Stomach (tissue), 8 donors: ENCODE measurements at regions not wholly inside any gene's neighbourhood (a gene's known extent, or its start where the extent isn't known, plus 50 kb on each side); places are given as distances from the start of the nearest gene placed in this dataset.

ENCODE experiments used
- DNase-seq, 2 donors: peaks; one replicate each; pipeline versions ENCODE4 v3.0.0 to v3.0.0-alpha.2; 2013 to 2019
- H3K27ac ChIP-seq, 5 donors: fragments of 200-600 bp in 4 of 5; sonication (generic) in 4 of 5; one replicate each; pipeline ENCODE4 v1.5.1; 2013 to 2019; ENCODE audit warnings: mild to moderate bottlenecking in 1 of 5, moderate library complexity in 1 of 5
- H3K27me3 ChIP-seq, 3 donors: fragments of 200-600 bp; sonication (generic); one replicate each; pipeline ENCODE4 v1.5.1; 2017 to 2019; ENCODE audit warnings: mixed run types in 1 of 3
- H3K36me3 ChIP-seq, 4 donors: fragments of 200-600 bp; sonication (generic); 1 replicate in 3 of 4; 2 replicates in 1 of 4; pipeline ENCODE4 v1.5.1; 2016 to 2019
- H3K4me1 ChIP-seq, 4 donors: fragments of 200-600 bp; sonication (generic); one replicate each; pipeline ENCODE4 v1.5.1; 2016 to 2019
- H3K4me3 ChIP-seq, 4 donors: fragments of 200-600 bp; sonication (generic) in 3 of 4; one replicate each; pipeline ENCODE4 v1.5.1; 2016 to 2019; ENCODE audit warnings: mild to moderate bottlenecking in 1 of 4
- H3K9me3 ChIP-seq, 4 donors: fragments of 200-600 bp; sonication (generic); one replicate each; pipeline ENCODE4 v1.5.1; 2016 to 2019
- CTCF ChIP-seq, 7 experiments: fragments of 450-650 bp in 4 of 7; fragments of 200-600 bp in 3 of 7; sonication (generic) in 3 of 7; IDR thresholded peaks; one replicate each; pipeline ENCODE4 v1.5.1; 2016 to 2019; ENCODE audit warnings: antibody characterized with exemption in 7 of 7, control low read depth in 2 of 7, mild to moderate bottlenecking in 1 of 7
- EP300 ChIP-seq: sonication (generic); formaldehyde crosslinking; IDR thresholded peaks from one replicate; pipeline ENCODE4 v1.6.1; 2017; ENCODE audit warnings: antibody characterized with exemption
- POLR2A ChIP-seq, 4 donors: fragments of 450-650 bp; IDR thresholded peaks; one replicate each; pipeline ENCODE4 v1.6.1; 2016; ENCODE audit warnings: antibody characterized with exemption in 4 of 4, control low read depth in 2 of 4, mild to moderate bottlenecking in 1 of 4, moderate library complexity in 1 of 4
- POLR2AphosphoS5 ChIP-seq, 3 donors: sonication (generic); formaldehyde crosslinking; IDR thresholded peaks; one replicate each; pipeline ENCODE4 v1.6.1; 2016; ENCODE audit warnings: antibody characterized with exemption in 3 of 3
- WGBS, 5 donors: extraction: QIAGEN DNeasy Blood & Tissue Kit in 3 of 5; methylation state at CpG; one replicate each; pipeline versions ENCODE4 v1.1.5 to v1.1.7; 2013 to 2018; 5-methylcytosine and 5-hydroxymethylcytosine counted together
- intact Hi-C: fragments of 100-400 bp; cut with DNase I; formaldehyde crosslinking; loops from one replicate; pipeline ENCODE4 v1.15.1; 2023; ENCODE audit warnings: low total_unique reads
- donor health status: healthy with polysubstance abuse.
- donor health status: Bipolar disorder and iron deficiency.
- donor health status: healthy.

DNA sequence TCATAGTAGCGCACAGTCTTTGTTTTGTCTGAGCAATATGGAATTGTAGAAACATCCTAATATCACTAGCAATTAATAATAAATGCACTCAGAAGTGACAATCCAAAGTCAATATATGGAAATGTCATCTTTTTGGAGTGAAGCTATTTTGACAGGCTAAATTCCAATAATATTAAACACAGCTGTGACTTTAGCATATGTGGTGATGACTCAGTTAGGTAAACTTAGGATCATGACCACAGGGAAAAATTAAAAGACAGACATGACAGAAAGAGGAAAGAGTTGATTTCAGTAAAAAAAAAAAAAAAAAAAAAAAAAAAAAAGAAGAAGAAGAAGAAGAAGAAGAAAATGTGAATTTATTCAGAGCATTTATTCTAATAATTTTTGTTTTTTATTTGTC, 1165.7 kb downstream of the NLGN4Y start:
- DNase-seq, result no peak
- no peaks in the 10 kb centered on the region for H3K27me3 ChIP-seq
- intact Hi-C loops, result no loop called here
- H3K4me3 ChIP-seq, result no peak overlapping the region
- H3K27ac ChIP-seq, result no peak overlapping the region
- TF ChIP-seq EP300, result no peak
- TF ChIP-seq CTCF (IDR thresholded peaks at IDR 0.05), result no peak
- TF ChIP-seq POLR2AphosphoS5 (IDR thresholded peaks at IDR 0.05), result no peak
- TF ChIP-seq POLR2A (IDR thresholded peaks at IDR 0.05), result no peak
- 89 to 97% (median 95%) methylated on average over 1 of the region's 1 CpG; no CpG with 5 or more reads in 2 of the 5 donors for WGBS, 5 donors
- no peaks in the 10 kb centered on the region for H3K4me1 ChIP-seq
- no peaks in the 10 kb centered on the region for H3K9me3 ChIP-seq
- H3K36me3 ChIP-seq, result no peaks in the 10 kb centered on the region

DNA sequence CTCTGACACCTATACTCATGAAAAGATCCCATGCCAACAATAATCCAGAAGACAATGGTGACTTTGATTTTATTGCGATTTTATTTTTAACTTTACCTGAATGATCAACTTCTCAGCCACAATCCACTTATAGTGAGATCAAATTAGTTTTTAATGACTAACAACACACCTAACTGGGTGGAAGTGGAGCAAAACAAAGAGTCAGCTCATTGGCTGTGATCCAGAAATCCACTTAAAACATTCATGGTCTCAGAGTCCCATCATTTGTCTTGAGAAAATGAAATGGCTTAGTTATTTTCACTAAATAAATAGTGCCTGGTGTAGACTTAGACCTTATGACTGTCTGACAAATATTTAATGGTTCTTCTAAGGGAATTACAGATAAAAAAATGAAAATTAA, 1177.8 kb downstream of the NLGN4Y start:
- Histone ChIP-seq H3K27ac (no peak overlapping the region), H3K4me3 (no peak overlapping the region), H3K4me1 (no peaks in the 10 kb centered on the region), H3K27me3 (no peaks in the 10 kb centered on the region), H3K9me3 (no peaks in the 10 kb centered on the region), H3K36me3 (no peaks in the 10 kb centered on the region)
- WGBS, 5 donors, result 89 to 98% (median 92%) methylated on average over 1 of the region's 1 CpG; no CpG with 5 or more reads in 2 of the 5 donors
- no peak for DNase-seq
- no peak for TF ChIP-seq POLR2AphosphoS5 (IDR thresholded peaks at IDR 0.05)
- no peak for TF ChIP-seq EP300
- no peak for TF ChIP-seq CTCF (IDR thresholded peaks at IDR 0.05)
- no peak for TF ChIP-seq POLR2A (IDR thresholded peaks at IDR 0.05)
- intact Hi-C loops, result no loop called here

- DNase-seq, result no peak
- Histone ChIP-seq H3K27me3 (no peaks in the 10 kb centered on the region), H3K27ac (no peak overlapping the region), H3K4me1 (no peaks in the 10 kb centered on the region), H3K9me3 (no peaks in the 10 kb centered on the region), H3K4me3 (no peak overlapping the region), H3K36me3 (no peaks in the 10 kb centered on the region)
- intact Hi-C loops, result no loop called here
- TF ChIP-seq CTCF (IDR thresholded peaks at IDR 0.05) (no peak), POLR2A (IDR thresholded peaks at IDR 0.05) (no peak), EP300 (no peak)
- 56 to 70% (median 61%) methylated on average over 5 of the region's 5 CpGs; no CpG with 5 or more reads in 2 of the 5 donors for WGBS, 5 donors
Observed at GRCh38 chrY:15704906-15705305, 1180.6 kb downstream of the NLGN4Y start.

DNA sequence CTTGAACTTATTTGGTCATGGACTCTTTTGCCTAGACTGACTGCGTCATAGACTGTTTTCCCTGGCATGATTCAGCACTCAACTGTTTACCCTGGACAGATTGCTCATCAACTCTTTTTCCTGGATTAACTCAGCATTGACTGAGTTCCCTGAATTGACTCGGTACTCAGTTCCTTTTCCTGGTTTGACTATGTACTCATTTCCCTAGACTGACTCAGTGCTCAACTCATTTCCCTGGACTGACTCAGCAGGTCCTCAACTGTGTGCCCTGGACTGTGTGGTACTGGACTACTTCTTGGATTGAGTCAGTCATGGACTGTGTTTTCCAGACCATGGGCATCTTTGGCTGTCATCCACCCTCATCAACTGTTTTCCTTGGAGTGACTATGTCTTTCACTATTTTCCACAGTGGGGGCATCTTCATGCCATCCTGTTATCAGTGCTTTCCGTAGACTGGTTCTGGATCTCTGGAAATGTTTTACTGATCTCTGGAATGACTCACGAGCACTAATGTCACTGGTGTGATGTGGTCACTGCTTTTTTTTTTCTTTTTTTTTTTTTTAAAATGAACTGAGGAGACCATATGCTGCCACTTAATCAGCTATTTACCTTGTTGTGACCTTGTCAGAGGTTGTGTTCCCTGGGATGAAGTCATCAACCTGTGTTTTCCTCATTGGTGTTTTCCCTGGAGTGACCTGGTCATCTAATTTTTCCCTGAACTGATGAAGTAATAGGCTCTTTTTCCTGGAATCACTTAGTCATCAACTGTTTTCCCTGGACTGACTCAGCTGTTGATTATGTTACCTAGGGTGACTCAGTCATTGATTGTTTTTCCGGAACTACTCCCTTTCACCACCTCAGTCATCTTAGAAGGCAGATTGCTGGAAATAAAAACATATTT, 1225.5 kb downstream of the NLGN4Y start:
- intact Hi-C loops, result no loop called here
- 48 to 53% (median 52%) methylated on average over 5 of the region's 5 CpGs; no CpG with 5 or more reads in 2 of the 5 donors for WGBS, 5 donors
- Histone ChIP-seq H3K4me3 (no peak overlapping the region), H3K36me3 (no peaks in the 10 kb centered on the region), H3K9me3 (no peaks in the 10 kb centered on the region), H3K27me3 (no peaks in the 10 kb centered on the region), H3K27ac (no peak overlapping the region), H3K4me1 (no peaks in the 10 kb centered on the region)
- TF ChIP-seq POLR2AphosphoS5 (IDR thresholded peaks at IDR 0.05), result no peak
- no peak for TF ChIP-seq POLR2A (IDR thresholded peaks at IDR 0.05)
- TF ChIP-seq EP300, result no peak
- no peak for DNase-seq

DNA sequence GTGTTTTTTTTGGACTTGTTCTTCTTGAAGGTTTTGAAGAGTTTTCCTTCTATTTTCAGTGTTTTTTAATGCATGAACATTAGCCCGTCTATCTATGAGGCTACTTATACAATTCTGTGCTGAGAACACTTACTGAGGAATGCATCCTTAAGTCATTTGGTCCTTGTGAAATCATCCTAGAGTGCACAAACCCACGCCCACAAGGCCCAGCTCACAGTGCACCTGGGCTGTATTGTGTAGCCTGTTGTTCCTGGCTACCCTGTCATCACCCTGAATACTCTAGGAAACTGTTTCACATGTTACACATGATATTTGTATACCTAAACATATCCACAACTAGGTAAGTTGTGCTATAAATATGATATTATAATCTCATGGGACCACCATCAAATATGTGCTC, 1226.7 kb downstream of the NLGN4Y start:
- Histone ChIP-seq H3K9me3 (no peaks in the 10 kb centered on the region), H3K36me3 (no peaks in the 10 kb centered on the region), H3K4me1 (no peaks in the 10 kb centered on the region), H3K4me3 (no peak overlapping the region), H3K27ac (no peak overlapping the region), H3K27me3 (no peaks in the 10 kb centered on the region)
- TF ChIP-seq POLR2A (IDR thresholded peaks at IDR 0.05), result no peak
- 63 to 82% (median 68%) methylated on average over 2 of the region's 2 CpGs; no CpG with 5 or more reads in 2 of the 5 donors for WGBS, 5 donors
- DNase-seq, result no peak
- intact Hi-C loops, result no loop called here
